TTC549 (cell line): ENCODE measurements at regions not wholly inside any gene's neighbourhood (a gene's known extent, or its start where the extent isn't known, plus 50 kb on each side); places are given as distances from the start of the nearest gene placed in this dataset.

ENCODE experiments used
- FAIRE-seq: peaks from 2 replicates; lab custom pipeline; 2012; peaks lifted over from hg19 to GRCh38; lab: Jason Lieb, UNC

GRCh38 chr2:118319271-118319684 lies 231.0 kb downstream of the INSIG2 start:
- no peak for FAIRE-seq

GRCh38 chr2:118315606-118316005 lies 227.3 kb downstream of the INSIG2 start:
- no peak for FAIRE-seq

DNA sequence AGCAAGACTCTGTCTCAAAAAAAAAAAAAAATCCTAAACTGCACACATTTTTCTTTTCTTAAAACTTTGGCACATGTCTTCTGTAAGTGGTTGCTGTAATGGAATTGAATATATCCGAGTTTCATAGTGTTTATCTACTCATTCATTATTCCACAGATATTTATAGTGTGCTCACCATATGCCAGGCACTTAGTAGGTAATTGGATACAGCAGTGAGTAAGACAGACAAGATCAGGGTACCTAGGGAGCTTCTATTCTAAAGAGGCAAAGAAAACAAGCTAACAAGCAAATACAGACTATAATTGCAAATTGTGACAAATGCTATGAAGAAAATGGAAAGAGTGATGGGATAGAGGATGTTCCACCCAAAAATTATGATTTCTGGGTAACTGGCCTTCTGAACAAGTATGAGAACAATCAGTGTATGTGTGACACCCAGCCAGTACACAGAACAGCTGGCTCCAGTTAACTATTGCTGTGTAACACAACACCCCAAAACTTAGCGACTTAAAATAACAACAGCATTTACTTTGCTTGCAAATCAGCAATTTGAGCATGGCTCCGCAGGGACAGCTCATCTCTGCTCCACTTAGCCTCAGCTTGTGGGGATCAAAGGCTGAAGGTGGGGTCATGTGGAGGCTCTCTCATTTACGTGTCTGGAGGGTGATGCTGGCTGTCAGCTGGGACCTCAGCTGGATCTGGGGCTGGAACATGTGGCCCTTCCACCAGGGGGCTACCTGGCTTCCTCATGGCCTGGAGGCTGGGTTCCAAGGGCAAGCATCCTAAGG lies 224.9 kb downstream of the INSIG2 start:
- no peak for FAIRE-seq

DNA sequence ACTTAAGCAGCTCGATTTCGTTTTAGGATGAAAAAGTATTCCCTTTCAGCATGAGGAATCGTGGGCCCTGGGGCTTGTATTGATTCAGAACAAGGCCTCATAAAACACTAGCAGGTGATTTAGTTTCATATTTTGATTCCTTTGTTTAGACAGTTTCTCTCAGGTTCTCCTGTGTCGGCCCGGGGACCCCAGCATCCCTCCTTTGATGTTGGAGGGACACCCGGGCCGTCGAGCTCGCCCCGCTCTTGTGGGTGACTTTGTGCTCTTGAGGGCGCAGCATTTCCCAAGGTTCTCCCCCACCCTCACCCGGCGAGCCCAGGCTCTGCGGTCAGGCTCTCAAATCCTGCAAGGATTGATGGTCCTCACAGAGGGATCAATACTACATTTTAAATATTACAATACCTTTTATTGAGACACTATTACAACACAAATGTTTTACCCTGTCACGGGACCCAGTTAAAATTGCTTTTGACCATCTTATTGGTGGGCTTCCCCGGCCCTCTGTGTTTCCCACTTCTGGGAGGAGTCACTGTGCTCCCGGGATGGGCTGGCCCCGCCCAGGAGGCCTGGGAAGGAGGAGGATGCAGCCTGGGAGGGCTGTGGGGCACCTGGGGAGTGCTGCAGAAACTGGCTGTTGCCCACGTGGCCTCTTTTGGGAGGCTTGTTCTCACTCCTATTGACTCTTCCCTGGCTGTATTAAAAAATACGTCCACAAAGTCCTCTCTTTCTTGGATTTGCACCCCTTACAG lies 222.6 kb downstream of the INSIG2 start:
- no peak for FAIRE-seq

- FAIRE-seq, result no peak
Measured at GRCh38 chr2:118309946-118310680, 221.8 kb downstream of the INSIG2 start.

GRCh38 chr2:118309257-118309945 lies 221.1 kb downstream of the INSIG2 start:
- no peak for FAIRE-seq

DNA sequence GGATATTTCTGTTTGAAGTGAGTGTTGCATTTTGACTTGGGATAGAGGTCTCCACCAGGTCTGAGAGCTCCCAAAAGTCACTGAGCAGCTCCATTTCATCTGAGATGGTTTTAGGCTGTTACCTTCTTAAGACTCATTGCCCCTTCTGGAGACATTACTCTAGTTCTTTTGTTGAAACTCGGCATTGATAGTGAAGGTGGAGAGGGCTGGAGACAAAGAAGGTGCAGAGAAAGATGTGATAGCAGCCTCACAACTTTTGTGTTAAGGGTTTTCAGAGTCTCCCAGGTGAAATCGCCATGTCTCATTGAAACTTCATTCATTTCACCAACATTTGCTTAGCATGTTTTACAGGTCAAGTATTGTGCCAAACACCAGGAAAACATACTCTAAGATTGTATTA lies 219.6 kb downstream of the INSIG2 start:
- no peak for FAIRE-seq

DNA sequence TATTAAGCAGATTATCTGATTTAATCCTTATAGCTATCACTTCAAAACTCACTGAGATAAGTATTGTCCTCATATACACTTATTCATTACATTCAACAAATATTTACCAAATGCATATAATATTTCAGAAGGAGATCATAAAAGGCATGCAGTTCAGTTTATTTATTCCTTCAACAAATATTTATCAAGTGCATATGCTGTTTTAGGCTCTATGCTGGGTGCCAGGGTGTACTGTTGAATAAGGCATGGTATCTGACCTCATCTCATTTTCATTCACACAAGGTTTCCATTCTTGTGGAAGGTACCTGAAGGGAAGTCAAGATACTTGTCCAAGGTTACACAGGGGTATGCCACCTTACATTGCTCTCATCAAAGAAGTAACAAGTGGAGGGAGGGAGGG lies 213.0 kb downstream of the INSIG2 start:
- FAIRE-seq, result no peak

GRCh38 chr2:118300832-118301231 lies 212.6 kb downstream of the INSIG2 start:
- no peak for FAIRE-seq

DNA sequence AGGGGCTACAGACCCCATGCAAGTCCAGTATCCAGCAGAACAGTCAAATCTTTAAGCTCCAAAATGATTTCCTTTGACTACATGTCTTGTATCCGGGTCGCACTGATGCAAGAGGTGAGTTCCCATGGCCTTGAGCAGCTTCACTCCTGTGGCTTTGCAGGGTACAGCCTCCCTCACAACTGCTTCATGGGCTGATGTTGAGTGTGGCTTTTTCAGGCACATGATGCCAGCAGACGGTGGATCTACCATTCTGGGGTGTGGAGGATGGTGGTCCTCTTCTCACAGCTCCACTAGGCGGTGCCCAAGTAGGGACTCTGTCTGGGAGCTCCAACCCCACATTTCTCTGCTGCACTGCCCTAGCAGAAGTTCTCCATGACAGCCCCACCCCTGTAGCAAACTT lies 208.4 kb downstream of the INSIG2 start:
- no peak for FAIRE-seq

DNA sequence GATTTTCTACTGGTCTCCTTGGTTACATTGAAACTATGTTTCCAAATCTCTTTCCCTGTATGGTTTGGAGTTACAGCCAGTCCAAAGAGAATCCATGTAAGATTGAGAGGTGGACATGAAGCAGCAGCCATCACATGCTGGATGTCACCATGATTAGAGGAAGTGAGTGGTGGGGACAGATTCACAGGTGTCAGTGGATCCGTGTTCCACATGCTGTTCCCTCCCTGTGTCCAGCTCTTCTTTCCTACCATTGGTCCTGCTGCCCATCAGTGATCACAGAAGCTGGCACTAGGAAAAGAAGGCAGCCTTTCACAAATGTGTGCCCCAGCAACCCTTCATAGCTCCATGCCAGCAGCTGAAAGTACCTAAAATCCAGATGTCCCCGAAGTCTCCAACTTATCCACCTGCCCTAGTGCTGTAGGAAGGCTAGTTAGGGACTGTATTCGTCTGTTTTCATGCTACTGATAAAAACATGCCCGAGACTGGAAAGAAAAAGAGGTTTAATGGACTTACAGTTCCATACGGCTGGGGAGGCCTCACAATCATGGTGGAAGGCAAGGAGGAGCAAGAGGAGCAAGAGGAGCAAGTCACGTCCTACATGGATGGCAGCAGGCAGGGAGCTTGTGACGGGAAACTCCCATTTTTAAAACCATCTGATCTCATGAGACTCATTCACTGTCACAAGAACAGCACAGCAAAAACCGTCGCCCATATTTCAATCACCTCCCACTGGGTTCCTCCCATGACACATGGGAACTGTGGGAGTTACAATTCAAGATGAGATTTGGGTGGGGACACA lies 207.5 kb downstream of the INSIG2 start:
- FAIRE-seq, result no peak

DNA sequence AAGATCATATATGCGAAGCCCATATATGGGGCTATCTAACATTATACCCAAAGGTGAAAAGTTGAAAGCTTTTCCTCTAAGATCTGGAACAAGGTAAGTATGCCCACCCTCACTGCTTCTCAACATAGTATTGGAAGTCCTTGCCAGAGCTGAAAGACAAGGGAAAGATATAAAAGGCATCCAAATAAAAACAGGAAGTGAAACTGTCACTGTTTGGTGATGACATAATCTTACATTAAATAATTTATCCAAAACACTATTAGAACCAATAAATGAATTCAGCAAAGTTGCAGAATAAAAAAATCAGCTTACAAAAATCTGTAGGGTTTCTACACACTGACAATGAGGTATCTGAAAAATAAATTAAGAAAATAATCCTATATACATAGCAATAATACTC lies 205.8 kb downstream of the INSIG2 start:
- no peak for FAIRE-seq

DNA sequence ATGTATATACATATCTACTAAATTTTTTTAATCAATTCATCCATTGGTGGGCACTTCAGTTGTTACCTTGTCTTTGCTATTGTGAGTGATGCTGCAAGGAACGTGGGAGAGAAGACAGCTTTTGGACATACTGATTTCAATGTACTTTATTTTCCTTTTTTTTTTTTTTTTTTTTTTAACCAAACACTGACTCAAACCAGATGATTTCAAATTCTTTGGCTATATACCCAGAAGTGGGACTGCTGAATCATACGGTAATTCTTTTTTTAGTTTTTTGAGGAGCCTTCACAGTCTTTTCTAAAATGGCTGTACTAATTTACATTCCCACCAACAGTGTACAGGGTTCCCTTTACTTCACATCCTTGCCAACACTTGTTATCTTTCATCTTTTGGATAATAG lies 204.7 kb downstream of the INSIG2 start:
- FAIRE-seq, result no peak

GRCh38 chr2:118291251-118291880 lies 203.1 kb downstream of the INSIG2 start:
- FAIRE-seq, result no peak

GRCh38 chr2:118290411-118291250 lies 202.4 kb downstream of the INSIG2 start:
- no peak for FAIRE-seq

- FAIRE-seq, result no peak
Measured at GRCh38 chr2:118279005-118279404, 190.7 kb downstream of the INSIG2 start.

DNA sequence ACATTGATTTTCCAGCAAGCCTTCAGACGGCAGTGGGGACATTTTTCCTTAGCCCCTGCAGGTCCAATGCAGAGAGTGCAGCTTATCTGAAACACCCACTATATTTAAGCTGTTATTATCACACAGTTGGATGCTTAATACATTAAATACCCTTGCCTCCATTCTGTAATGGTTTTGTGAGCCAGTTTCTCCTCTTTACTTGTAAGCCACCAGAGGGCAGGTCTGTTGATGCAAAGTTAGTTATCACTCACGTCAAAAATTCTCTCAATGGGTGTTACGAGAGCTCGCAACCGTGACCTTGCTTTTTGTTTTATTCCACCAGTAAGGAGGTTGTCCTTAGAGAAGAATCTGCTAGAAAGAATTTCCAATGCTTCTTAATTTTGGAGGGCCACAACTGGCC lies 189.8 kb downstream of the INSIG2 start:
- no peak for FAIRE-seq

DNA sequence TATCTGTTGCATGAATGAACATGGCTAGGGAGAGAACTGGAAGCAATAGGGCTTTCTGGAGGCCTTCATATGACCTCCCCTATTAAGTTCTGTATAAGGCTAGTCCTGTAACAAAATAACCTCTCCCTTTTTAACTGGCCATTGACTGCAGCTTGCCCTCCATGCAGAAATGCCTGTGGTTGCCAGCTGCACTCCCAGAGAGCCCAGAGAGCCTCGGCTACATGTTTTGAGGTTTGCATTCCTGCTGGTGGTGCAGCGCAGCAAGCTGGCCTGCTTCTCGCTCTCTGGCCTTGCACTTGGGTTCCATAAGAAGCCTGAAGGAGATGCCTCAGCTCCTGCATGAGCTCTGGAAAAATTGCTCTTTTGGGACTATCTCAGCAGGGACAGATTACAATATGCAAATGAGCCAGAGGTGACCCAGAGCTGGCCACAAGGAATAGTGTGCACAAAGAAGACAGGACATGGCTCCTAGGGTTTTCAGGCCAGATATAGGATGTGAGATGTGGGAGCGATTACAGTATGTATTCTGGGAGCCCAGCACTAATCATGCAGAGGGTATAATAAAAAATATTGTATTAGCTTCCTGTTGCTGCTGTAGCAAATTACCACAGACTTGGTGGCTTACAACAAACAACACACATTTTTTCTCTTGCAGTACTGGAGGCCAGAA lies 186.7 kb downstream of the INSIG2 start:
- FAIRE-seq, result no peak

DNA sequence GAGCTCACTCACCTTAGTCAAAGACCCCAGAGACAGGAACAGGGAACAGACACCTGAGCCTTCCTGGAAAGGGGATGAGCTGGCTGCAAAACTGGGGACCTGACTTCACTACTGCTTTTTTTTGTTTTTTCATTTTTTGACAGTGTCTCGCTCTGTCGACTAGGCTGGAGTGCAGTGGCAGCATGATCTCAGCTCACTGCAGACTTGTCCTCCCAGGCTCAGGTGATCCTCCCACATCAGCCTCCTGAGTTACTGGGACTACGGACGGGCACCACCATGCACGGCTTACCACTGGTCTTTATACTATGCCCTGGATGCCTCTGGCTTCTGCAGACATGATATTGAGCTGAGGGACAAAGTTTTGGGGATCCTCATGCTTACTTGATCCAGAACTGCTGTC lies 184.1 kb downstream of the INSIG2 start:
- no peak for FAIRE-seq
